HL-60 (cell line): ENCODE measurements at regions not wholly inside any gene's neighbourhood (a gene's known extent, or its start where the extent isn't known, plus 50 kb on each side); places are given as distances from the start of the nearest gene placed in this dataset.

ENCODE experiments used
- CTCF ChIP-seq: IDR thresholded peaks from one replicate; pipeline ENCODE4 v1.5.1; 2011; ENCODE audit warnings: low read length, control low read depth, inconsistent platforms; ENCODE audit not compliant: insufficient read depth
- GABPA ChIP-seq: IDR thresholded peaks from 2 replicates; pipeline ENCODE4 v1.6.1; 2012; ENCODE audit warnings: low read depth

- TF ChIP-seq GABPA (no peak), CTCF (no peak)
These were observed 873.9 kb downstream of the GRID1 start for GRCh38 chr10:85492684-85493083.
